A549 (cell line): ENCODE measurements at regions not wholly inside any gene's neighbourhood (a gene's known extent, or its start where the extent isn't known, plus 50 kb on each side); places are given as distances from the start of the nearest gene placed in this dataset.

Source experiments
- ATAC-seq, 2 experiments: fragments of 200-7000 bp in 1 of 2; fragments of >200 bp in 1 of 2; cut with Nextera tagmentation in 1 of 2; cut with Tn5 transposase in 1 of 2; 3 replicates each; pipeline versions ENCODE4 v1.8.0 to v1.9.1; 2018 to 2020; ENCODE audit warnings: mild to moderate bottlenecking in 1 of 2, moderate library complexity in 1 of 2
- CTCF ChIA-PET: fragments of 300-600 bp; sonication (Branson Sonifier 250); formaldehyde crosslinking; extraction: SDS; loops from one replicate; lab custom pipeline; 2021; ENCODE audit warnings: antibody characterized with exemption, inconsistent platforms; lab: Yijun Ruan, JAX
- POLR2A ChIA-PET: fragments of 350-600 bp; formaldehyde crosslinking; extraction: SDS; loops from one replicate; lab custom pipeline; 2021; ENCODE audit warnings: antibody characterized with exemption, inconsistent platforms; lab: Yijun Ruan, JAX
- DNase-seq, 2 experiments: peaks; one replicate each; pipeline versions ENCODE4 v3.0.0 to v3.0.0-alpha.2; 2011 to 2016; ENCODE audit warnings: low read depth in 1 of 2, low spot score in 1 of 2
- FAIRE-seq: peaks from 2 replicates; lab custom pipeline; 2011; peaks lifted over from hg19 to GRCh38; lab: Jason Lieb, UNC
- H3K27ac ChIP-seq, 2 experiments: fragments of >200 bp; sonication (Bioruptor Twin); formaldehyde crosslinking; 3 replicates each; pipeline ENCODE4 v1.5.1; 2016 to 2017
- H3K4me1 ChIP-seq: fragments of >200 bp; sonication (Bioruptor Twin); formaldehyde crosslinking; 3 replicates; pipeline ENCODE4 v1.6.1; 2016
- H3K4me2 ChIP-seq: fragments of >200 bp; sonication (Bioruptor Twin); formaldehyde crosslinking; 3 replicates; pipeline ENCODE4 v1.6.1; 2016
- H3K4me3 ChIP-seq: fragments of >200 bp; sonication (Bioruptor Twin); formaldehyde crosslinking; 3 replicates; pipeline ENCODE4 v1.5.1; 2016
- H3K9me3 ChIP-seq: fragments of >200 bp; sonication (Bioruptor Twin); formaldehyde crosslinking; 3 replicates; pipeline ENCODE4 v1.6.1; 2016
- BHLHE40 ChIP-seq: IDR thresholded peaks from 2 replicates; pipeline ENCODE4 v1.6.1; 2012; ENCODE audit warnings: low read depth, low read length, inconsistent platforms
- CBX2 ChIP-seq: fragments of 200-600 bp; sonication (generic); IDR thresholded peaks from 2 replicates; pipeline ENCODE4 v1.6.1; 2016; ENCODE audit warnings: low read depth, mild to moderate bottlenecking, borderline replicate concordance
- CHD2 ChIP-seq: fragments of 150-350 bp; IDR thresholded peaks from 2 replicates; pipeline ENCODE4 v1.6.1; 2014; ENCODE audit warnings: low read length; ENCODE audit not compliant: partially characterized antibody
- CHD4 ChIP-seq: fragments of 200-600 bp; sonication (generic); IDR thresholded peaks from 2 replicates; pipeline ENCODE4 v1.6.1; 2016; ENCODE audit warnings: antibody characterized with exemption, mild to moderate bottlenecking, borderline replicate concordance
- ESRRA ChIP-seq: fragments of 150-350 bp; IDR thresholded peaks from 2 replicates; pipeline ENCODE4 v1.6.1; 2014; ENCODE audit warnings: mild to moderate bottlenecking, low read length, borderline replicate concordance
- FOSB ChIP-seq: fragments of 250-450 bp; sonication (Bioruptor Pico); IDR thresholded peaks from 2 replicates; pipeline ENCODE4 v1.5.0; 2020; ENCODE audit warnings: mild to moderate bottlenecking, moderate library complexity
- FOXS1 ChIP-seq: fragments of 250-450 bp; sonication (Bioruptor Pico); IDR thresholded peaks from 2 replicates; pipeline ENCODE4 v1.5.0; 2020; ENCODE audit warnings: mild to moderate bottlenecking, moderate library complexity
- GATA3 ChIP-seq: IDR thresholded peaks from 2 replicates; pipeline ENCODE4 v1.6.1; 2012; ENCODE audit warnings: borderline replicate concordance
- HDAC2 ChIP-seq: fragments of 200-600 bp; sonication (generic); IDR thresholded peaks from 2 replicates; pipeline ENCODE4 v1.6.1; 2016
- HEYL ChIP-seq: fragments of 250-450 bp; sonication (Bioruptor Pico); IDR thresholded peaks from 2 replicates; pipeline ENCODE4 v1.8.0; 2021; ENCODE audit warnings: mild to moderate bottlenecking, moderate library complexity
- JUNB ChIP-seq: fragments of >200 bp; sonication (Bioruptor Twin); formaldehyde crosslinking; IDR thresholded peaks from 2 replicates; pipeline ENCODE4 v1.6.1; 2016
- KDM1A ChIP-seq: fragments of 200-600 bp; sonication (generic); IDR thresholded peaks from 2 replicates; pipeline ENCODE4 v1.6.1; 2016; ENCODE audit warnings: low read depth, mild to moderate bottlenecking
- KDM5A ChIP-seq: fragments of 200-600 bp; sonication (generic); IDR thresholded peaks from 2 replicates; pipeline ENCODE4 v1.6.1; 2016; ENCODE audit warnings: antibody characterized with exemption, mild to moderate bottlenecking
- NR3C1 ChIP-seq: fragments of >200 bp; sonication (Bioruptor Twin); formaldehyde crosslinking; IDR thresholded peaks from 3 replicates; pipeline ENCODE4 v1.6.1; 2017
- POLR2A ChIP-seq: IDR thresholded peaks from 2 replicates; pipeline ENCODE4 v1.6.1; 2012; ENCODE audit warnings: mild to moderate bottlenecking, low read length
- RCOR1 ChIP-seq: fragments of 150-350 bp; IDR thresholded peaks from 2 replicates; pipeline ENCODE4 v1.6.1; 2014; ENCODE audit warnings: antibody characterized with exemption, low read length, low read depth
- SMC3 ChIP-seq: fragments of >200 bp; sonication (Bioruptor Twin); formaldehyde crosslinking; IDR thresholded peaks from 3 replicates; pipeline ENCODE4 v1.6.1; 2018; ENCODE audit warnings: inconsistent platforms
- SREBF2 ChIP-seq: fragments of 450-650 bp; IDR thresholded peaks from 2 replicates; pipeline ENCODE4 v1.6.1; 2014; ENCODE audit warnings: mild to moderate bottlenecking, moderate library complexity
- ZFP36 ChIP-seq: fragments of 450-650 bp; IDR thresholded peaks from 2 replicates; pipeline ENCODE4 v1.6.1; 2014; ENCODE audit warnings: borderline replicate concordance; ENCODE audit not compliant: partially characterized antibody
- ZSCAN20 ChIP-seq: fragments of 250-450 bp; sonication (Bioruptor Pico); IDR thresholded peaks from 2 replicates; pipeline ENCODE4 v1.8.0; 2022; ENCODE audit warnings: mild to moderate bottlenecking, moderate library complexity
- WGBS: methylation state at CpG from one replicate; pipeline ENCODE4 v1.1.6; 2017; ENCODE audit errors: missing lambda C conversion rate; 5-methylcytosine and 5-hydroxymethylcytosine counted together
- TF ChIP-seq, protein P1 (sequence below): fragments of >200 bp; sonication (Bioruptor Twin); formaldehyde crosslinking; IDR thresholded peaks from 3 replicates; pipeline ENCODE4 v1.5.1; 2016
- TF ChIP-seq, protein P2 (sequence below): IDR thresholded peaks from 2 replicates; pipeline ENCODE4 v1.6.1; 2012
- TF ChIP-seq, protein P3 (sequence below): fragments of 250-450 bp; sonication (Bioruptor Pico); IDR thresholded peaks from 2 replicates; pipeline ENCODE4 v1.5.0; 2020; ENCODE audit warnings: low read depth, mild to moderate bottlenecking, moderate library complexity
- TF ChIP-seq, protein P4 (sequence below): fragments of 150-350 bp; IDR thresholded peaks from 2 replicates; pipeline ENCODE4 v1.6.1; 2014; ENCODE audit warnings: low read depth, mild to moderate bottlenecking, low read length

DNA sequence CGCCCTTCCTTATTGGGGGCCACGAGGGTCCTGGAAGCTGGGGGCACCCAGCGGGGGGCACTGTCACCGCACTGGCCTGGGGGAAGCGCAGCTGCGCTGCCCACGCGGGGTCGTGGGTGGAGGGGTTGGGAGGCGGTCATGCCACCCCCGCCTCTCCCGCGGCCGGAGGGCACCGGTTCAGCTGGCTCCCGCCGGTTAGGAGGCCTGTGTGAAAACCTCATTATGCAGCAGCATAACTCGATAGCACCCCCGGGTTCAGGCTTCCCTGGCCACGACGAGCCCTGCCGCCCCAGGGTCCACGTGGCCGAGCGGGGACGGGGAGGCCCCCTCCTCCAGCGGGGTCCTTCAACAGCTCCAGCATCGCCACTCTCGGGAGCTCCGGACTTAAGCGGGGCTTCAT lies 91.2 kb upstream of the ERCC6L2 start:
- DNase-seq (no peak), FAIRE-seq (no peak), ATAC-seq (no peak)
- no peak overlapping the region for H3K27ac ChIP-seq
- CTCF ChIA-PET = interaction anchor here (1.1 kb wide), 1 partner anchor 13 kb away, joined by 3 read pairs; no protein-coding TSS in a partner anchor
- no peak overlapping the region for H3K4me2 ChIP-seq
- 85% methylated on average over 6 of the region's 31 CpGs for WGBS
- POLR2A ChIA-PET = interaction anchor here (0.6 to 0.8 kb wide), 2 partner anchors 11 to 434 kb away, joined by 3 to 4 read pairs; no protein-coding TSS in a partner anchor
- no peaks in the 10 kb centered on the region for H3K9me3 ChIP-seq
- no peak for TF ChIP-seq ESRRA
- TF ChIP-seq JUNB = no peak
- TF ChIP-seq KDM1A = no peak
- TF ChIP-seq, protein P1, sequence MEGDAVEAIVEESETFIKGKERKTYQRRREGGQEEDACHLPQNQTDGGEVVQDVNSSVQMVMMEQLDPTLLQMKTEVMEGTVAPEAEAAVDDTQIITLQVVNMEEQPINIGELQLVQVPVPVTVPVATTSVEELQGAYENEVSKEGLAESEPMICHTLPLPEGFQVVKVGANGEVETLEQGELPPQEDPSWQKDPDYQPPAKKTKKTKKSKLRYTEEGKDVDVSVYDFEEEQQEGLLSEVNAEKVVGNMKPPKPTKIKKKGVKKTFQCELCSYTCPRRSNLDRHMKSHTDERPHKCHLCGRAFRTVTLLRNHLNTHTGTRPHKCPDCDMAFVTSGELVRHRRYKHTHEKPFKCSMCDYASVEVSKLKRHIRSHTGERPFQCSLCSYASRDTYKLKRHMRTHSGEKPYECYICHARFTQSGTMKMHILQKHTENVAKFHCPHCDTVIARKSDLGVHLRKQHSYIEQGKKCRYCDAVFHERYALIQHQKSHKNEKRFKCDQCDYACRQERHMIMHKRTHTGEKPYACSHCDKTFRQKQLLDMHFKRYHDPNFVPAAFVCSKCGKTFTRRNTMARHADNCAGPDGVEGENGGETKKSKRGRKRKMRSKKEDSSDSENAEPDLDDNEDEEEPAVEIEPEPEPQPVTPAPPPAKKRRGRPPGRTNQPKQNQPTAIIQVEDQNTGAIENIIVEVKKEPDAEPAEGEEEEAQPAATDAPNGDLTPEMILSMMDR = no peak
- TF ChIP-seq HEYL (CRISPR knock-in tag) = no peak
- no peak for TF ChIP-seq POLR2A
- TF ChIP-seq KDM5A = no peak
- TF ChIP-seq CHD2 = no peak
- TF ChIP-seq ZFP36 = no peak
- no peak for TF ChIP-seq BHLHE40
- TF ChIP-seq, protein P2, sequence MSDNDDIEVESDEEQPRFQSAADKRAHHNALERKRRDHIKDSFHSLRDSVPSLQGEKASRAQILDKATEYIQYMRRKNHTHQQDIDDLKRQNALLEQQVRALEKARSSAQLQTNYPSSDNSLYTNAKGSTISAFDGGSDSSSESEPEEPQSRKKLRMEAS = no peak
- no peak for TF ChIP-seq NR3C1
- H3K4me3 ChIP-seq = no peak overlapping the region
- H3K4me1 ChIP-seq = no peaks in the 10 kb centered on the region

DNA sequence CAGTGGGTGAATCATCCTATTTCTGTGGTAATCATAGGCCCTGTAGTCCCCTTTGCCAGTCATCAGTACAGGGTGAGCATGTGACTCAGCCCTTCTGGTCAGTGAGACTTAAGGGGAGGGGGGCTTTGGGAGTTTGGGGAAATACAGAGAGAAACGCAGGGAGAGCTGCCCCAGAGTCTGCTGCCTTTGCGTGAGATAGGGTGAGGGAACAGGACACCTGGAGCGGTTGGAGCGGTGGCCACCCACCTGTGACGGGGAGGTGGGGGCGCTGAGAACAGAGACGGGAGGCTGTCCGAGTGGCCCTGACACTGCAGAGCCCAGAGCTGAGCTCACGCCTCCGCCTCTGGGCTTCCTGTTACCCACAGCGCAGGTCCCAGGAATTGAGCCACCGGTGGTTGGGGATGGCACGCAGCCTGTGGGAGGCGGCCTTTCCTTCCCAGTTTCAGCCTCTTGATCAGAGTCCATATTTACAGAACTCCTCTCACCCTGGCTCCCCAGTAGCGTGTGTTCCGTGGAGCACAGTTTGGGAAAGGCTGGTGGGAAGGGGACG lies 92.0 kb upstream of the ERCC6L2 start:
- H3K9me3 ChIP-seq = no peaks in the 10 kb centered on the region
- FAIRE-seq = no peak
- TF ChIP-seq RCOR1 (no peak), CHD4 (no peak), ZSCAN20 (no peak), CHD2 (no peak), FOSB (CRISPR knock-in tag) (no peak), CBX2 (no peak), GATA3 (no peak), KDM5A (no peak), JUNB (no peak), SREBF2 (no peak), KDM1A (no peak), HDAC2 (no peak), FOXS1 (CRISPR knock-in tag) (no peak), SMC3 (no peak)
- TF ChIP-seq, protein P3, sequence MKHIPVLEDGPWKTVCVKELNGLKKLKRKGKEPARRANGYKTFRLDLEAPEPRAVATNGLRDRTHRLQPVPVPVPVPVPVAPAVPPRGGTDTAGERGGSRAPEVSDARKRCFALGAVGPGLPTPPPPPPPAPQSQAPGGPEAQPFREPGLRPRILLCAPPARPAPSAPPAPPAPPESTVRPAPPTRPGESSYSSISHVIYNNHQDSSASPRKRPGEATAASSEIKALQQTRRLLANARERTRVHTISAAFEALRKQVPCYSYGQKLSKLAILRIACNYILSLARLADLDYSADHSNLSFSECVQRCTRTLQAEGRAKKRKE = no peak
- TF ChIP-seq, protein P4, sequence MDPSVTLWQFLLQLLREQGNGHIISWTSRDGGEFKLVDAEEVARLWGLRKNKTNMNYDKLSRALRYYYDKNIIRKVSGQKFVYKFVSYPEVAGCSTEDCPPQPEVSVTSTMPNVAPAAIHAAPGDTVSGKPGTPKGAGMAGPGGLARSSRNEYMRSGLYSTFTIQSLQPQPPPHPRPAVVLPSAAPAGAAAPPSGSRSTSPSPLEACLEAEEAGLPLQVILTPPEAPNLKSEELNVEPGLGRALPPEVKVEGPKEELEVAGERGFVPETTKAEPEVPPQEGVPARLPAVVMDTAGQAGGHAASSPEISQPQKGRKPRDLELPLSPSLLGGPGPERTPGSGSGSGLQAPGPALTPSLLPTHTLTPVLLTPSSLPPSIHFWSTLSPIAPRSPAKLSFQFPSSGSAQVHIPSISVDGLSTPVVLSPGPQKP = no peak
- TF ChIP-seq, all 56 proteins: peak for 0
- Histone ChIP-seq H3K27ac (no peak overlapping the region), H3K4me3 (no peak overlapping the region), H3K4me2 (no peak overlapping the region), H3K4me1 (no peaks in the 10 kb centered on the region)
- ChIA-PET POLR2A (interaction anchor here (0.8 kb wide), 1 partner anchor 434 kb away, joined by 3 read pairs; no protein-coding TSS in a partner anchor), CTCF (interaction anchor here (1.1 kb wide), 1 partner anchor 12 kb away, joined by 3 read pairs; no protein-coding TSS in a partner anchor)
- WGBS = 87% methylated on average over 13 of the region's 17 CpGs
- ATAC-seq = no peak
- DNase-seq = no peak
